Ascending aorta (tissue), 2 donors: ENCODE measurements at regions not wholly inside any gene's neighbourhood (a gene's known extent, or its start where the extent isn't known, plus 50 kb on each side); places are given as distances from the start of the nearest gene placed in this dataset.

Experiments
- DNase-seq, 2 donors: peaks; one replicate each; pipeline ENCODE4 v3.0.0-alpha.2; 2019; ENCODE audit warnings: low spot score in 2 of 2
- H3K27ac ChIP-seq, 2 donors: fragments of 200-600 bp; sonication (generic); one replicate each; pipeline ENCODE4 v1.5.1; 2016 to 2017; ENCODE audit warnings: mild to moderate bottlenecking in 1 of 2
- H3K27me3 ChIP-seq: fragments of 200-600 bp; sonication (generic); one replicate; pipeline ENCODE4 v1.5.1; 2017
- H3K36me3 ChIP-seq, 2 donors: fragments of 200-600 bp; sonication (generic); one replicate each; pipeline ENCODE4 v1.5.1; 2016
- H3K4me1 ChIP-seq, 2 donors: fragments of 200-600 bp; sonication (generic); one replicate each; pipeline ENCODE4 v1.5.1; 2016 to 2017; ENCODE audit warnings: mild to moderate bottlenecking in 1 of 2
- H3K4me3 ChIP-seq, 2 donors: fragments of 200-600 bp; sonication (generic); one replicate each; pipeline ENCODE4 v1.5.1; 2016 to 2017; ENCODE audit warnings: mild to moderate bottlenecking in 1 of 2
- H3K9me3 ChIP-seq, 2 donors: fragments of 200-600 bp; sonication (generic); one replicate each; pipeline ENCODE4 v1.5.1; 2016
- intact Hi-C: fragments of 100-400 bp; cut with DNase I; formaldehyde crosslinking; loops from one replicate; pipeline ENCODE4 v1.15.1; 2023
- TF ChIP-seq, protein P1 (sequence below), 3 experiments: fragments of 200-600 bp in 2 of 3; fragments of 450-650 bp in 1 of 3; sonication (generic) in 2 of 3; IDR thresholded peaks; one replicate each; pipeline ENCODE4 v1.5.1; 2016 to 2019; ENCODE audit warnings: antibody characterized with exemption in 3 of 3, mild to moderate bottlenecking in 1 of 3, moderate library complexity in 1 of 3

DNA sequence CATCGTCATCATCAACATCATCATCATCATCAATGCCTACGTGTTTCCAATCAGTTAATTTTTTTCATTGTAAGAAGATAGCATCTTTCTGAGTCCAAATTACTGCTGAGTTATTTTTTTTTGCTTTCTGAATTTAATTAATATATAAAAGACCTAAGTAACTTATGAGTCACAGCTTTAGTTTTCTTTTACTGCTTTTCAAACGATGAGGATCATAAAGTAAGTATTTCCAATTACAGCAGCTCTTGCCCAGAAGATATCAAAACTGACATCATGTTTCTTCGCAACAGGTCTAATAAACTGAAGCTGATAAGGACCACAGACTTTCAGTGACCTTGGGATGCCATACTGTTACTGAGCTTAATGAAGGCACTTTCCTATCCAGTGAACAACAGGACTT, 442.2 kb downstream of the DSEL start:
- intact Hi-C loops, result no loop called here
- H3K36me3 ChIP-seq, result no peaks in the 10 kb centered on the region
- no peak for DNase-seq
- H3K9me3 ChIP-seq, result no peaks in the 10 kb centered on the region
- no peaks in the 10 kb centered on the region for H3K27me3 ChIP-seq
- TF ChIP-seq, protein P1, sequence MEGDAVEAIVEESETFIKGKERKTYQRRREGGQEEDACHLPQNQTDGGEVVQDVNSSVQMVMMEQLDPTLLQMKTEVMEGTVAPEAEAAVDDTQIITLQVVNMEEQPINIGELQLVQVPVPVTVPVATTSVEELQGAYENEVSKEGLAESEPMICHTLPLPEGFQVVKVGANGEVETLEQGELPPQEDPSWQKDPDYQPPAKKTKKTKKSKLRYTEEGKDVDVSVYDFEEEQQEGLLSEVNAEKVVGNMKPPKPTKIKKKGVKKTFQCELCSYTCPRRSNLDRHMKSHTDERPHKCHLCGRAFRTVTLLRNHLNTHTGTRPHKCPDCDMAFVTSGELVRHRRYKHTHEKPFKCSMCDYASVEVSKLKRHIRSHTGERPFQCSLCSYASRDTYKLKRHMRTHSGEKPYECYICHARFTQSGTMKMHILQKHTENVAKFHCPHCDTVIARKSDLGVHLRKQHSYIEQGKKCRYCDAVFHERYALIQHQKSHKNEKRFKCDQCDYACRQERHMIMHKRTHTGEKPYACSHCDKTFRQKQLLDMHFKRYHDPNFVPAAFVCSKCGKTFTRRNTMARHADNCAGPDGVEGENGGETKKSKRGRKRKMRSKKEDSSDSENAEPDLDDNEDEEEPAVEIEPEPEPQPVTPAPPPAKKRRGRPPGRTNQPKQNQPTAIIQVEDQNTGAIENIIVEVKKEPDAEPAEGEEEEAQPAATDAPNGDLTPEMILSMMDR (IDR thresholded peaks at IDR 0.05), result no peak
- H3K4me3 ChIP-seq, result no peak overlapping the region
- no peaks in the 10 kb centered on the region for H3K4me1 ChIP-seq
- no peak overlapping the region for H3K27ac ChIP-seq

DNA sequence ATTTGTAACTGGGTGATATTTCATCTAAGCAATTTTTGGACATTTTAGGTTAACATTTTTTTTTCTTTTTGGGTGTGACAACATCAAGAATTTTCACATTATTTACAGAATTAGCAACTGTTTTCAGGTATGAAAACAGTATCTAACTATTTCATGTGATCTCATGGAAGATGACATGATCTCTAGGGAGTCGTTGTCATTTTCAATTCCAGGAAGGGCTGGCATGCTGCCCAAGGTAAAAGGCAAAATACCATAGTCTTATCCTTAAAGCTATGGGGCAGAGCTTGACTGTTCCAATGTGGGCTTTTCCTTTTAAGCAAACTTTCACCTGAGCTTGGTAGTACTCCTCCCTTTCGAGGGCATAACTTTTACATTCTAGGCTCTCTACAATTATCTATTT, 443.7 kb downstream of the DSEL start:
- DNase-seq, result no peak
- Histone ChIP-seq H3K9me3 (no peaks in the 10 kb centered on the region), H3K4me3 (no peak overlapping the region), H3K36me3 (no peaks in the 10 kb centered on the region), H3K27ac (no peak overlapping the region), H3K4me1 (no peaks in the 10 kb centered on the region), H3K27me3 (no peaks in the 10 kb centered on the region)
- intact Hi-C loops, result no loop called here
- TF ChIP-seq, protein P1 (IDR thresholded peaks at IDR 0.05), result no peak

DNA sequence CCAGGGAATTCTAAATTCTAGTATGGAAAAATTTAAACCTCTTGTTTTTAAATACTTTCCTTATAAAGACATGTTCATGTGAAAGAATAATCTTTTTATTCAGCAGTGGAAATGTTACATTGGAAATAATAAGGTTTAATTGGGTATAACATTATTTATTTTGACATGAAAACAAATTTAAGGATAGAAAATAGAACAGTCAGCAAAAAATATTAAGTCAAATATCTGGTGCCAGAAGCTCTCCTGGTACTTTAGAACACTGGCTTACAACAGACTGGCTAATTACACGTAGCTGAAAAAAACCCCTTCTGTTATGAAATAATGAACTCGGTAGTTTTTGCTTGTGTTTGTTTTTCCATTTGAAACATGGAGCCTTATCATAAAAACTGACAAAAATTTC, 447.9 kb downstream of the DSEL start:
- Histone ChIP-seq H3K9me3 (no peaks in the 10 kb centered on the region), H3K27ac (no peak overlapping the region), H3K36me3 (no peaks in the 10 kb centered on the region), H3K4me3 (no peak overlapping the region), H3K27me3 (no peaks in the 10 kb centered on the region), H3K4me1 (no peaks in the 10 kb centered on the region)
- no peak for DNase-seq
- TF ChIP-seq, protein P1 (IDR thresholded peaks at IDR 0.05), result no peak
- intact Hi-C loops, result no loop called here

DNA sequence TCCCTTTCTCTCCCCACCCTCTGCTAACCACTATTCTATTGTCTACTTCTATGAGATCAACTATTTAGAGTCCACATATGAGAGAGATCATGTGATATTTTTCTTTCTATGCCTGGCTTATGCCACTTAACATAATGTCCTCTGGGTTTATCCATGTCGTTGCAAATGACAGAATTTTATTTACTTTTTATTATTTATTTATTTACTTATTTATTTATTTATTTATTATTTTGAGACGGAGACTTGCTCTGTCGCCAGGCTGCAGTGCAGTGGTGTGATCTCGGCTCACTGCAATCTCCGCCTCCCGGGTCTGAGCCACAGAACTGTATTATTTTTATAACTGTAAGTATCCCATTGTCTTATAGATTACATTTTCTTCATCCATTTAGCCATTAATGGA, 443.4 kb upstream of the CDH19 start:
- no peaks in the 10 kb centered on the region for H3K9me3 ChIP-seq
- no peak overlapping the region for H3K4me3 ChIP-seq
- DNase-seq, result no peak
- no peaks in the 10 kb centered on the region for H3K4me1 ChIP-seq
- no peaks in the 10 kb centered on the region for H3K36me3 ChIP-seq
- intact Hi-C loops, result no loop called here
- TF ChIP-seq, protein P1 (IDR thresholded peaks at IDR 0.05), result no peak
- H3K27me3 ChIP-seq, result no peaks in the 10 kb centered on the region
- H3K27ac ChIP-seq, result no peak overlapping the region

DNA sequence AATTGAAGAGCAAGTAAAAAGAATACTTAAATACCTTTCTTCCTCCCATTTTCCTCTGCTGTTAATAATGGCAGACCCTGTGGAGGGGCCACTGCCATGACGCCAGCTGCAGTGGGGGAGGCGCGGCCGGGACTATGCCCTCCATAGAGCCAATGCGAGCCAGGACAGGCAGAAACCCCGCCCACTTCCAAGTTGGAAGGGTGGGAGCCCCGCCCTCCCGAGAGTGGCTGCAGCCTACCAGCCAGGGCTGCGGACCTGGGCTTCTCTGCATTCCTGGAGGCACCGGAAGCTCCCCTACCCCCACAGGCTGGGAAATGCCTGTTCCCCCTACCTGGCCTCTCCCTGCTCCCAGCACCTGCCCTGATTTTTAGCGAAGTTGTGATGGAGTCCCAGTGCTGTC, 439.4 kb upstream of the CDH19 start:
- Histone ChIP-seq H3K36me3 (no peaks in the 10 kb centered on the region), H3K4me3 (no peak overlapping the region), H3K27me3 (no peaks in the 10 kb centered on the region), H3K9me3 (no peaks in the 10 kb centered on the region), H3K4me1 (no peaks in the 10 kb centered on the region), H3K27ac (no peak overlapping the region)
- intact Hi-C loops, result no loop called here
- DNase-seq, result no peak
- TF ChIP-seq, protein P1 (IDR thresholded peaks at IDR 0.05), result no peak

DNA sequence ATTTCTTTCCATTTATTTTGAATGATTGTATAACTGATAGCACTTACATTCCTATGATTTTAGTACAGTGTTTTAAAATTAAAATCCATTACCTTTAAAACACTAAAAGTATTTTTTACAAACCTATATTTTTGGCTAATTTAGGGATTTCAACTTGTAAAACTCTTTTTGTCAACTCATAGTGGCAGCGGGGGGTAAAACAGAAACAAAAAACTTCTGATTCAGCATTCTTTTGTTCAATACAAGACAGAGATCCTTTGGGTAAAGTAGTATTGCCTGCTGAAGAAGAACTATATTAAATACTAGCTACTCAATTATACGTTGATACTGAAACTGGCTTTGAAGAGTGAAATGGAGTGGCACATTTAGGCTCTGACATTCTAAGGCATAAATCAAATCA, 437.4 kb upstream of the CDH19 start:
- no peak for DNase-seq
- intact Hi-C loops, result no loop called here
- Histone ChIP-seq H3K4me1 (no peaks in the 10 kb centered on the region), H3K4me3 (no peak overlapping the region), H3K9me3 (no peaks in the 10 kb centered on the region), H3K36me3 (no peaks in the 10 kb centered on the region), H3K27me3 (no peaks in the 10 kb centered on the region), H3K27ac (no peak overlapping the region)
- TF ChIP-seq, protein P1 (IDR thresholded peaks at IDR 0.05), result no peak
